HL-60 (cell line): ENCODE measurements at regions not wholly inside any gene's neighbourhood (a gene's known extent, or its start where the extent isn't known, plus 50 kb on each side); places are given as distances from the start of the nearest gene placed in this dataset.
"Not testable (repeated sequence)": the region's sequence is repeated elsewhere in the genome, so short reads cannot be mapped to it uniquely, and the experiment has no call there.

Source experiments
- DNase-seq, 2 experiments: peaks; one replicate each; pipeline ENCODE4 v3.0.0-alpha.2; 2010 to 2020; ENCODE audit warnings: low read depth in 1 of 2, low spot score in 1 of 2
- H3K27ac ChIP-seq: fragments of 250-450 bp; sonication (Bioruptor Pico); replicated peaks from 2 replicates; pipeline ENCODE4 v1.5.1; 2020; ENCODE audit warnings: mild to moderate bottlenecking, moderate library complexity
- H3K27me3 ChIP-seq: fragments of 250-450 bp; sonication (Bioruptor Pico); 2 replicates; pipeline ENCODE4 v1.5.1; 2021; ENCODE audit warnings: mild to moderate bottlenecking, moderate library complexity; ENCODE audit not compliant: insufficient read depth, poor library complexity, severe bottlenecking
- H3K4me3 ChIP-seq: replicated peaks from 2 replicates; pipeline ENCODE4 v1.5.1; 2011; ENCODE audit warnings: mild to moderate bottlenecking, control low read depth, low read length; ENCODE audit not compliant: insufficient read depth
- CTCF ChIP-seq: IDR thresholded peaks from one replicate; pipeline ENCODE4 v1.5.1; 2011; ENCODE audit warnings: low read length, control low read depth, inconsistent platforms; ENCODE audit not compliant: insufficient read depth
- GABPA ChIP-seq: IDR thresholded peaks from 2 replicates; pipeline ENCODE4 v1.6.1; 2012; ENCODE audit warnings: low read depth
- POLR2AphosphoS5 ChIP-seq: IDR thresholded peaks from 2 replicates; pipeline ENCODE4 v1.6.1; 2012; ENCODE audit warnings: low read depth
- SPI1 ChIP-seq: IDR thresholded peaks from 2 replicates; pipeline ENCODE4 v1.6.1; 2012; ENCODE audit warnings: low read depth, mild to moderate bottlenecking, borderline replicate concordance
- TF ChIP-seq, protein P1 (sequence below): IDR thresholded peaks from 2 replicates; pipeline ENCODE4 v1.6.1; 2012; ENCODE audit warnings: low read depth; ENCODE audit not compliant: insufficient replicate concordance

DNA sequence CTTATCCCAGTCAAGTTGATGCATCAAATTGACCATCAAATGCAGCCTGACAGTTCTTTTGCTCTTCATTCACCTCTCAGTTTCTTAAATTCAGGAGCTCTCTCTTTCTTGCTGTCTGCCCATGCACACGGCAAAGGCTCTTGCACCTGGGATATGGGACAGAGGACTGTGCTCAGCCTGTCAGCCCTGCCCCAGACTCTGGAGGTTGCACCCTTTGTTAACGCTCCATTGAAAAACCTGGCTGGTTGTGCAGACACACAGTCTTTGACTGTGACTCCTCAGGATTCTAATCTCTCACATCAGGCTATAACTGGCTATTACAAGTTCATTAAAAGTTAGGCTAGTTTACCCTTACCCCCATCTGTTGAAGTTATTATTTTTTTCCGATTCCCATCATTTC, 1032.5 kb downstream of the SOCS6 start:
- TF ChIP-seq GABPA (no peak), CTCF (no peak), SPI1 (no peak), POLR2AphosphoS5 (no peak)
- TF ChIP-seq, protein P1, sequence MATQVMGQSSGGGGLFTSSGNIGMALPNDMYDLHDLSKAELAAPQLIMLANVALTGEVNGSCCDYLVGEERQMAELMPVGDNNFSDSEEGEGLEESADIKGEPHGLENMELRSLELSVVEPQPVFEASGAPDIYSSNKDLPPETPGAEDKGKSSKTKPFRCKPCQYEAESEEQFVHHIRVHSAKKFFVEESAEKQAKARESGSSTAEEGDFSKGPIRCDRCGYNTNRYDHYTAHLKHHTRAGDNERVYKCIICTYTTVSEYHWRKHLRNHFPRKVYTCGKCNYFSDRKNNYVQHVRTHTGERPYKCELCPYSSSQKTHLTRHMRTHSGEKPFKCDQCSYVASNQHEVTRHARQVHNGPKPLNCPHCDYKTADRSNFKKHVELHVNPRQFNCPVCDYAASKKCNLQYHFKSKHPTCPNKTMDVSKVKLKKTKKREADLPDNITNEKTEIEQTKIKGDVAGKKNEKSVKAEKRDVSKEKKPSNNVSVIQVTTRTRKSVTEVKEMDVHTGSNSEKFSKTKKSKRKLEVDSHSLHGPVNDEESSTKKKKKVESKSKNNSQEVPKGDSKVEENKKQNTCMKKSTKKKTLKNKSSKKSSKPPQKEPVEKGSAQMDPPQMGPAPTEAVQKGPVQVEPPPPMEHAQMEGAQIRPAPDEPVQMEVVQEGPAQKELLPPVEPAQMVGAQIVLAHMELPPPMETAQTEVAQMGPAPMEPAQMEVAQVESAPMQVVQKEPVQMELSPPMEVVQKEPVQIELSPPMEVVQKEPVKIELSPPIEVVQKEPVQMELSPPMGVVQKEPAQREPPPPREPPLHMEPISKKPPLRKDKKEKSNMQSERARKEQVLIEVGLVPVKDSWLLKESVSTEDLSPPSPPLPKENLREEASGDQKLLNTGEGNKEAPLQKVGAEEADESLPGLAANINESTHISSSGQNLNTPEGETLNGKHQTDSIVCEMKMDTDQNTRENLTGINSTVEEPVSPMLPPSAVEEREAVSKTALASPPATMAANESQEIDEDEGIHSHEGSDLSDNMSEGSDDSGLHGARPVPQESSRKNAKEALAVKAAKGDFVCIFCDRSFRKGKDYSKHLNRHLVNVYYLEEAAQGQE: no peak
- no peak for DNase-seq
- Histone ChIP-seq H3K4me3 (no peak overlapping the region), H3K27ac (no peak overlapping the region), H3K27me3 (no peaks in the 10 kb centered on the region)

DNA sequence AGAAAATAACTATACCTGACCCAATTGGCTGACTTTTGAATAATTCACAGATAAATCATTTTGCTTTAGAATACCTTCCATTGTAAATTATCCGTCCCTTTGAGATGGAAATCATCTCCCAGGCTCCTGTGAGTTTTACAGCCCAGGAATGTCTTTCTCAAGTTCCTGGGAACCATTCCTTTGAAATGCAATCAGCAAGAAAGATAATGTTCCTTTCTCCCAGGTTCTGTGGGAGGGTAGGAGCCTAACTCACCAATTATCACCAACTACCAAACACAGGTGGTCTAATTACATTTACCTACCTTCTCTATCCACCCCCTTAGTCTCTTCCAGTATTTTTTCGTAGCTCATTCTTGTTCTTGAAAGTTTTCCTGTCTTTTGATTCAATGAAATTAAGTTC, 1016.0 kb downstream of the SOCS6 start:
- H3K4me3 ChIP-seq: no peak overlapping the region
- no peaks in the 10 kb centered on the region for H3K27me3 ChIP-seq
- TF ChIP-seq, protein P1: no peak
- TF ChIP-seq GABPA (no peak), CTCF (no peak), SPI1 (no peak), POLR2AphosphoS5 (no peak)
- no peak overlapping the region for H3K27ac ChIP-seq
- DNase-seq: no peak

DNA sequence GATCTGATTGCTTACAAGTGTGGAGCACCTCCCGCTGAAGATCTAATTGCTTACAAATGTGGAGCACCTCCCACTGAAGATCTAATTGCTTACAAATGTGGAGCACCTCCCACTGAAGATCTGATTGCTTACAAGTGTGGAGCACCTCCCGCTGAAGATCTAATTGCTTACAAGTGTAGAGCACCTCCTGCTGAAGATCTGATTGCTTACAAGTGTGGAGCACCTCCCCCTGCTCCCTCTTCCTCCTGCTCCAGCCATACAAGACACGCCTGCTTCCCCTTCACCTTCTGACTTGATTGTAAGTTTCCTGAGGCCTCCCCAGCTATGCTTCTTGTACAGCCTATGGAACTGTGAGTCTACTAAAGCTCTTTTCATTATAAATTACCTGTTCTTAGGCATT, 1014.9 kb downstream of the SOCS6 start:
- H3K4me3 ChIP-seq, DNase-seq, H3K27me3 ChIP-seq, H3K27ac ChIP-seq: not testable (repeated sequence)

DNA sequence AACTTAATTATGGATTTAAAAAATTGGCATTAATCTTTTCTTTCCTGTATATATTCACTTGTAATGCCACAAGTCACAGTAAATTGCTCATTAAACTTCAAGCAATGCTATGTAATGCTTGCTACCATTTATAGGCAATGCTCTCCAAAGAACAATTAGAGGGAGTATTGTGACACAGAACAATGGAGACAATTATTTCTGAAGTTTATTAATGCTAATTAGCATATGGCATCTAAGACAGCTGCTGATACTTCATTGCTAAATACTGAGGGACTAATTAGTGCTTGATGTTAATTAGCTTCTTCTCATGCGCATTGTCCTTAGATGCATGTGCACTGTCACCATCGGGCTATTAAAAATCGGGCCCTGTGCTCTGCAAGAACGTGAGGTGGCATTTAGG, 1012.8 kb downstream of the SOCS6 start:
- H3K27me3 ChIP-seq: no peaks in the 10 kb centered on the region
- DNase-seq: no peak
- TF ChIP-seq POLR2AphosphoS5 (no peak), SPI1 (no peak), GABPA (no peak), CTCF (no peak)
- TF ChIP-seq, protein P1: no peak
- H3K27ac ChIP-seq: no peak overlapping the region
- H3K4me3 ChIP-seq: no peak overlapping the region

- DNase-seq, H3K27me3 ChIP-seq, H3K27ac ChIP-seq, H3K4me3 ChIP-seq: not testable (repeated sequence)
These were observed 1005.4 kb downstream of the SOCS6 start for GRCh38 chr18:71294201-71294600.
